HG03280 (cell line): ENCODE measurements at regions not wholly inside any gene's neighbourhood (a gene's known extent, or its start where the extent isn't known, plus 50 kb on each side); places are given as distances from the start of the nearest gene placed in this dataset.
"Not testable (repeated sequence)": the region's sequence is repeated elsewhere in the genome, so short reads cannot be mapped to it uniquely, and the experiment has no call there.

ENCODE experiments used
- ATAC-seq: cut with Tn5 transposase; IDR thresholded peaks from one replicate; pipeline ENCODE4 v1.9.1; 2021; ENCODE audit warnings: mild to moderate bottlenecking, moderate library complexity; ENCODE audit not compliant: unreplicated experiment

DNA sequence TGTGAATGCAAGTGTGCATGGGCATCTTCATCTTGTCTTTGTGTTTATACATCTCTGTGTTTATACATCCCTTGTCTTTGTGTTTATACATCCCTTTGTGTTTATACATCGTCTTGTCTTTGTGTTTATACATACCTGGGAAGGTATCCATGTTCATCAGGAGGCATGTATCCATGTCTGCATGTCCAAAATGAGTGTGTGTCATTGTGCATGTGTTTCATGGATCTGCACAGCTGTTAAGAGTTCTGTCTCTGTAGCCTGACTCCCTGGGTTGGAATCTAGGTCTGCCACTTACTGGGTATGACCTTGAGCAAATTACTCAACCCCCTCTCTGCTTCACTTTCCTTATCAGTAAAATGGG is 50.1 kb upstream of the SIRPA start:
- ATAC-seq: no peak

DNA sequence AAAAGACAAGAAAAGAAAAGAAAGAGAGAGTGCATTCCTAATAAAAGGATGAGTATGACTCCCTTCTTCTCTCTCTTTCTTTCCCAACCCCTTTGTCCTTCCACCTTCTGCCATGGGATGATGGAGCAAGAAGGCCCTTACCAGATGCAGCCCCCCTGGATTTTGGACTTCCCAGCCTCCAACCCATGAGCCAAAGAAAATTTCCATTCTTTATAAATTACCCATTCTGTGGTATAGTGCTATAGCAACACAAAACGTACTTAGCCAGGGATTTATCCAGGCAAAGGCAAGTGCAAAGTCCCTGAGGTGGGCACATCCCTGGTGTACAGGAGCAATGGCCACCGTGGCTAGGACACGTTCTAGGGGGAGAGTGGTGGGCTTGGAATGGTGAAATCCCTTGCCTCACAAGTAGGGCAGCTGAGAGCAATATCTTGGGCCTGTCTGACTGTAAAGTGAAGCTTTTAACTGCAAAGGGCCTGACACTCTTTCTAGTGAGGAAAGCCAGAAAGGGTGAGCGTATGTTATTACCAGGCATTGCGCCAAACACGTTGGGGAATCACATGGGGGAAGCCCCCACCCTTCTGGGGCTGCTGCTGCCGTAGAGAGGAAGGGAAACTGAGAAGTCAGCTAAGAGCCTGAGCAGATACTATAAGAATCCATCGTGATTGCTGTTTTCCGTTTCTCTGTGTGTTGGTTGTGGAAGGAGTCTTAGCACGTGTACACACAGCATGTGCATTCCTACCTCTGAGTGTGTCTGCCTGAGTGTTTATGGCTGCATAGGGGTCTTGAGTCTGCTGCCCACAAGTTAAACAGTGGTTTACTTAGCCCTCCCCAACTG is 50.7 kb upstream of the SIRPA start:
- ATAC-seq: peak; percentile 91

DNA sequence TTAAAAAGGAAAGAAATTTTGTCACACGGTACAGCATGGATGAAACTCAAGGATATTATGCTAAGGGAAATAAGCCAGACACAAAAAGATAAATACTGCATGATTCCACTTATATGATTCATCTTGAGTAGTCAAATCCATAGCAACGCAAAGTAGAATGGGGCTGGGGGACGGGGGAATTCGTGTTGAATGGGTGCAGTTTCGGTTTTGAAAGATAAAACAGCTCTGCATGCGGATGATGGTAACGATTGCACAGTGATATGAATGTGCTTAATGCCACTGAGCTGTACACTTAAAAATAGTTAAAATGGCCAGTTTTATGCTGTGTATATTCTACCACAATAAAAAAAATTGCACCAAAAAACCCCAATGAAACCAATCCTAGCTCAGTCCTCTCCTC is 52.9 kb upstream of the SIRPA start:
- no peak for ATAC-seq

DNA sequence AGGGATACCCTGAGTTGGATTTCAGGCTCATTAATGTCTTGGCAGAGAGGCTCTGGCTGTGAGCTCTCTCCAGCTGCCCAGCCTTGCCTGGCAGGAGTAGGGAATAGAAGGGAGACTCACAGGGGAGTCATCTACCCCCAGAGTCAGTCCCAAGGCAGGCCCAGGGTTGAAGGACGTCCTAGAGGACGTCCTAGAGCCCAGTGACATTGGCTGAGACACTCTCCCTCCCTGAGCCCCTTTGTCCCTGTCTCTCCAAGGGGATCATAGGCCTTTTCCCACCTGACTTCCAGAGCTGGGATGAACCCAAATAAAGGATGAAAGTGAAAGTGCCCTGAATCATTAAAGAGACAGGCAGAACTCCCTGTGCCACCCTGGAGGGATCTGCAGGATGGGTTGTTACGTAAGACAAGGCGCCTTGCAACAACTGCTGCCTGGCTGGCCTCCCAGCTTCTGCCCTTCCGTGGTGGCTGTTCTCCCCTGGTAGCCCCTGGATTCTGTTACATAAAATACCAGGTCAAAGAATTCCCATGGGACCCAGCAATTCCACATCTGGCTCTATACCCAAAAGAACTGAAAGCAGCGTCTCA is 53.6 kb upstream of the SIRPA start:
- no peak for ATAC-seq

DNA sequence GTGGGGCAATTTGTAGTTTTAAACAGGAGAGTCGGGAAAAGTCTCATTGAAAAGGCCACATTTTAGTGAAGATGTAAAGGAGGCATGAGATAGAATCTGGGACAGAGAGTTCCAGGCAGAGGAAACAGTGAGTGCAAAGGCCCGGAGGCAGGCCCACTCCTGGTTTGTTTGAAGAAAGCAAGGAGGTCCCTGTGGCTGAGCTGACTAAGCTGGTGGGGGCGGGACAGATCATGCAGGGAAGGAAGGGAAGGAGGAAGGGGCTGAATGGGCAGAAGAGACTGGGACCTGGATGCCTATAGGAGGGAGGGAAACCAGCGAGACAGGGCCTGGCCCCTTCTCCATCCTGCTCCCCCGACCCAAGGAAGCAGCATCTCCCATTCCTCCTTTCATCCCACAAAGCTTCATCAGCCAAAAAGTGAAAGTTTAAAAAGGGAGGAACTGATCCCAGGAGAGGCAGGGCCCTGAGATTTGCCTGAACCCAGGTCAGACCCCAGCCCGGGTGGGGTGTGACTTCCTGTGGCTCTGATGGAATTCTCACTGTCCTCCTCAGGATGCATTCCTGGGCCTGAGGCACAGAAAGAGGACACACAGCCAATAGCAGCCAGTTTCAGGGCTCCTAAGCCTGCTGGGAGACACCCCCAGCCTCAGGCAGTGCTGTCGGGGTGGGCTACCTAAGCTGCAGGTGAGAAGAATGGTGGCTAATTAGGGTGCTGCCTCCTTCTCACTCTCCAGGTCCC is 54.2 kb upstream of the SIRPA start:
- ATAC-seq: no peak

DNA sequence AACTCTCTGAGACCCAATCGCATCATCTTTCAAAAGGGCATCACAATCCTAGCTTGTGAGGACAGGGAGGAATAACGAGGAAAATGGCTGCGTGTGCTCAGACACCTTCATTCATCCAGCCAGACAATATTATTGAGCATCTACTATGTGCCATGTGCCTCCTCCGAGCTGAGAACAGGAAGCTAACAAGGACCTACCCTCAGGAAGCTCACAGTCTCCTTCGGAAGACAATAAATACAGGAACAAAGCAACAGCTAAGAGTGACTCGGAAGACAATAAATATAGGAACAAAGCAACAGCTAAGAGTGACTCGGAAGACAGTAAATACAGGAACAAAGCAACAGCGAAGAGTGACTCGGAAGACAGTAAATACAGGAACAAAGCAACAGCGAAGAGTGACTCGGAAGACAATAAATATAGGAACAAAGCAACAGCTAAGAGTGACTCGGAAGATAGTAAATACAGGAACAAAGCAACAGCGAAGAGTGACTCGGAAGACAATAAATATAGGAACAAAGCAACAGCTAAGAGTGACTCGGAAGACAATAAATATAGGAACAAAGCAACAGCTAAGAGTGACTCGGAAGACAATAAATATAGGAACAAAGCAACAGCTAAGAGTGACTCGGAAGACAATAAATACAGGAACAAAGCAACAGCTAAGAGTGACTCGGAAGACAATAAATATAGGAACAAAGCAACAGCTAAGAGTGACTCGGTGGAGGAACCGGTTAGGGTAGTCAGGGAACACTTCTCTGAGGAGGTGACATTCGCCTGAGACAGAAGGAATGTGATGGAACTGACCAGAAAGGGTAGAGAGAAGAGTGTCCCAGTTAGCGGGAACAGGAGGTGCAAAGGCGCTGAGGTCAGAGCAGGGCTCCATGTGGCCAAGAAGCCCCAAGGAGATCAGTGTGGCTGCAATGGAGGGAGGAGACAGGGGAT is 55.6 kb upstream of the SIRPA start:
- ATAC-seq: not testable (repeated sequence)

DNA sequence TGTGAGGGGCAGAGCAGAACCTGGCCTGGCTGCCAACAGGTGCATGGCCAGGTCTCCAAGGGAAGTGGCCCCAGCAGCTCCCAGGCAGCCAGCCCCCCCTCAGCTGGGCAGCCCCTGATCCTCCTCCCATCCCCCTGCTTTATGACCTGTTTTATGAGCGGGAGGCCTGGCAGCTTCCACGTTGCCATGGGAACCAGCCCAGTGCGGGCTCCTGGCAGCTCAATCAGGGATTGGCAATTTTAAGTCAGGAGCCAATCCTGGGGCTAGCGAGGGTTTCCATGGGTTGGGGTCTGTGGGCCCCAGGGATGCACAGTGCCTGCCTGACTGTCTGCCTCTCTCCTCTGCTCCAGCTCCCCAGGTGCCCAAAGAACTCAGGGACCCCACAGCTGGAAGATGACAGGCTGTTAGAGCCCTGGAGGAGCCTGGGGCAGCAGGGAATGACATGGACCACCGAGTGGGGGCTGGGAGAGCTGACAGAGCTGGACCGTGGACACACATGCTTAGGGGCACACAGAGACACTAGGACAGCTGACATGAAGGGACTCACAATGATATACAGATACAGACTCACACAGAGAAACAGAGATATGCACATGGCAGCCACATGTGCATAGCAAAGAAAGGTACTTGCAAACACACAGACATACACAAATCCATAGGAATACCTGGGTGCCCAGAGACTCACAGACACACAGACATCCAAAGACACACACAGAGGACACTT is 56.5 kb upstream of the SIRPA start:
- ATAC-seq: no peak

DNA sequence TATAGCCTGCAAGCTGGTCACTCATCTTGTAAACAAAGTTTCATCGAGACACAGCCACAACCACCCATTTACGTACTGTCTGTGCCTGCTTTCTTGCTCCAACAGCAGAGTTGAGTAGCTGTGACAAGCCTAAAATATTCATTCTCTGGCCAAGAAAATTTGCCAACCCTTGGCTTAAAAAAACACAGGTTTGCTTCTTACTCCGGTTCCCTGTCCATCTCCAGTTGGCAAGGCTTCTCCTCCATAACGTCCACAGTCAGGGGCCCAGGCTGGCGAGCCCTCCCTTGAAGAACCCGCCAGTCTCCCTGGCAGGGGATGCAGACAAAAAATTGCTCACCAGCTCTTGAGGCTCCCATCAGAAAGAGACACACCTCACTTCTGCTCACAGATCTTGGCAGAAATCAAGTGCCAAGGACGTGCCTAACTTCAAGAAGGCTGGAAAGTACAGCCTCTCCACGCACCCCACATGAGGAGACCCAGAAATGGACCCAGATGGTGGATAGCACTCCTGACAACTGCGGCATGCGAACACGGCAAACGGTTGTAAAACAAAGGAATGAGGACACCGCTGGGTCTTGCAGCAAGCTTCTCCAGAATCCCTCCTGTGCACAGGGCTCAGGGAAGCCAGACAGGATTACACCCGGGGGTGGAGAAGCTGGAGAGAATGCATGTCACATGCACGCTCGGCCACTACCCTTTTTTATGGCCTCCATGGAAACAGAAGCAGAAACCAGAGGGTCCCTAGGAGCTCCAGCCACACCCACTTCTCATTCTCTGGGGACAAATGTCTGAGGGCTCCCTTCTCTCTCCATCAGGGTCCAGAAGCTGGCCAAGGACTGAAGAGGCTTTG is 59.8 kb upstream of the SIRPA start:
- no peak for ATAC-seq

GRCh38 chr20:1833728-1834726 is 61.2 kb upstream of the SIRPA start:
- no peak for ATAC-seq

DNA sequence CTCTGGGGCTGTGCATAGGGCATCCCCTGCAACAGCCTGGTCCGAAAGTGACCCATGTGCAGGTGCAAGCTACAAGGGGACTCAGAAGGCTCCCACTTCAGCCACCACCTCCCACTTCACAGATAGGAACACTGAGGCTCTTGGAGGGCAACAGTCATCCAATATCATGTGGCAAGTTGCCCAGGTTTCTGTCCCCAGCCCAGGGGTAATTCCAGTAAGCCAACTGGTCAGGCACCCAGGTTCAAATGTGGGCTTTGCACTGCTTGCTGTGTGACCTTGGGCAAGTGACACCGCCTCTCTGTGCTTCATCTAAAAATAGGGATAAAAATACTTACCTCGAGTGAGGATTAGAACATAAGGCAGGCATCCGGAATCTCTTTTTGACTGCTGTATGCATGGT is 62.0 kb upstream of the SIRPA start:
- ATAC-seq: no peak

DNA sequence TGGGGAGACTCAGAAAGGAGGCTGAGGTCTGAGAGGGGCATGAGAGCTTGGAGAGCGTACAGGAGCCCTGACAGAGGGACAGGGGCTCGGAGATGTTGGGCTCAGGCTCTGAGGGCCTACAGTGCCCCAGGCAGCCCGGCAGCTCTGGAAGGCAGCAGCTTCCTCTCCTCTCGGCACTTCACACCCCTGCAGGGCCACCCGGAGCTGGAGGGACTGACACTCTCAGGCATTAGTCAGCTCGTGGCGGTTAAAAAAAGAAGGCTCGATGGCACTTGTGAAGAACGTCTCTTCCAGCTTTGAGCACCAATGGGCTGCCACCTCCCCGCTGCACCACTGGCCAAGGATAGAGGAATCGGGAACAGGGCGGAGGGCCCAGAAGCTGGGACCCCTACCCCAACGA is 62.6 kb upstream of the SIRPA start:
- no peak for ATAC-seq

DNA sequence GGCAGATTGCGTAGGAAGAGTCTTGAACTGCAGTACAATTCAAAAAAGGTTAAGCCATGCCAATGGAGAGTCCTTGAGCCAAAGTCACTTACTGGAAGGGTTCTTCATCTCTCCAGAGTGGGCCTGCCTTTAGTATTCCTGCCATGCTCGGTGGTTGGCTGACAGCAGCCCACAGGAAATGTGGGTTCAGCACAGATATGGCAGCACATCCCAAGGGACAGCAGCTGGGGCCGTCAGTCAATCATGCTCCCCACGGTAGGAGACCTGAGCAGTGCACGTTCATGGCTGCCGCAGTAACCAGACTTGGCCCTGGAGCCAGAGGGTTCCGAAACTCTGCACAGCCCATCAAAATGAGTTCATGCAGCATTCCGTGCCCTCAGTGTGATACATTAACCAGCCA is 63.6 kb upstream of the SIRPA start:
- no peak for ATAC-seq

DNA sequence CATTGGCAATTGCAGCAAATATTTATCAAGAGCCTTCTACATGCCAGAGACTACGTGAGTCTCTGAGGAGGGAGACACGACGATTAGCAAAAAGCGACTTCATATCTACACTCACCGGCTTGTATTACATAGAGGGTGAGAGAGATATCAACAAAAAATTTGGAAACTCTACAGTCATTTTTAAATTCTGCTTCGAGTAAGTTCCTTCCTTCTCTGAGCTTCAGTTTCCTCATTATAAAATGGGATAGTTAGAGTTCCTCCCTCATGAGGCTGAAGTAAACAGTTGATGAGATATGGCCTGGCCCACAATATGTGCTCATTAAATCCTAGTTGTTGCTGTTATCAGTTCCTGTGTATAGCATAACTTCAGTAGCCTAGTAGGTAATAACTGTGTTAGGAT is 64.1 kb upstream of the SIRPA start:
- ATAC-seq: no peak

DNA sequence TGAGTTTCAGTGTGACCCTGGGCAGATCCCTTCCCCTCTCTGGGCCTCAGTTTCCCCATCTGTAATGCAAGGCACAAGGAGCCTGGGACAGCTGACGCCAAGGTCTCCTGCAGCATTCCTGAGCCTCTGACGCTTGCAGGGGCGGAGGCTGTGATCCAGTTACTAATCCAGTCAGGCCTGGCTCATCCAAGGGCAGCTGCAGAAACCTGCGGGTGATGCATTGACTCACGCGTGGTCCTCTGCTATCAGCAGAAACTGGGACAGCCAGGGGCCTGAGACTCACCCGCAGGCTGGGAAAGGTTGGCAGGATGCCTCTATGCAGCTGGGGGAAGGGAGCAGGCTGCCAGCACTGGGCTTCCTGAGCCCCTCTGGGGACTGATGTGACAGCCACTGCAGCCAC is 65.0 kb upstream of the SIRPA start:
- ATAC-seq: no peak

GRCh38 chr20:1829531-1829930 is 65.7 kb upstream of the SIRPA start:
- no peak for ATAC-seq

- ATAC-seq: no peak
Measured at GRCh38 chr20:1828786-1829131, 66.4 kb upstream of the SIRPA start.

- no peak for ATAC-seq
Measured at GRCh38 chr20:1827974-1828785, 67.0 kb upstream of the SIRPA start.
